HEK293 (cell line): ENCODE measurements at regions not wholly inside any gene's neighbourhood (a gene's known extent, or its start where the extent isn't known, plus 50 kb on each side); places are given as distances from the start of the nearest gene placed in this dataset.
A peak's percentile ranks its signal among the peaks of the same experiment; 100 is the strongest.

ENCODE experiments used
- BCL11B ChIP-seq: fragments of 450-650 bp; formaldehyde crosslinking; IDR thresholded peaks from 2 replicates; pipeline ENCODE4 v1.5.1; 2016; ENCODE audit warnings: low read depth, missing biosample characterization, missing genetic modification characterization
- GLI2 ChIP-seq: fragments of 450-650 bp; formaldehyde crosslinking; IDR thresholded peaks from 2 replicates; pipeline ENCODE4; 2017; ENCODE audit warnings: missing biosample characterization, missing genetic modification characterization, low read depth, borderline replicate concordance
- KLF7 ChIP-seq: fragments of 450-650 bp; formaldehyde crosslinking; IDR thresholded peaks from 2 replicates; pipeline ENCODE4 v1.5.1; 2016; ENCODE audit warnings: missing biosample characterization, missing genetic modification characterization, borderline replicate concordance
- KLF8 ChIP-seq: fragments of 450-650 bp; formaldehyde crosslinking; IDR thresholded peaks from 2 replicates; pipeline ENCODE4 v1.5.1; 2016; ENCODE audit warnings: missing biosample characterization, missing genetic modification characterization
- KLF9 ChIP-seq: fragments of 450-650 bp; formaldehyde crosslinking; IDR thresholded peaks from 2 replicates; pipeline ENCODE4 v1.5.1; 2016; ENCODE audit warnings: missing biosample characterization, missing genetic modification characterization, low read depth
- SCRT2 ChIP-seq: fragments of 450-650 bp; formaldehyde crosslinking; IDR thresholded peaks from 2 replicates; pipeline ENCODE4 v1.5.1; 2016; ENCODE audit warnings: missing biosample characterization, missing genetic modification characterization
- SP2 ChIP-seq: fragments of 450-650 bp; formaldehyde crosslinking; IDR thresholded peaks from 2 replicates; pipeline ENCODE4 v1.5.1; 2016; ENCODE audit warnings: missing biosample characterization, missing genetic modification characterization
- ZBTB44 ChIP-seq: fragments of 450-650 bp; IDR thresholded peaks from 2 replicates; pipeline ENCODE4 v1.5.1; 2018; ENCODE audit warnings: missing biosample characterization, mild to moderate bottlenecking, missing genetic modification characterization
- ZBTB7A ChIP-seq: fragments of 450-650 bp; formaldehyde crosslinking; IDR thresholded peaks from 2 replicates; pipeline ENCODE4 v1.5.1; 2016; ENCODE audit warnings: low read depth, missing biosample characterization, missing genetic modification characterization
- ZFP3 ChIP-seq: fragments of 450-650 bp; formaldehyde crosslinking; IDR thresholded peaks from 2 replicates; pipeline ENCODE4 v1.5.1; 2016; ENCODE audit warnings: low read depth, missing biosample characterization, missing genetic modification characterization
- ZNF138 ChIP-seq: fragments of 450-650 bp; formaldehyde crosslinking; IDR thresholded peaks from 2 replicates; pipeline ENCODE4 v1.5.1; 2016; ENCODE audit warnings: missing biosample characterization, missing genetic modification characterization, borderline replicate concordance
- ZNF16 ChIP-seq: fragments of 450-650 bp; formaldehyde crosslinking; IDR thresholded peaks from 2 replicates; pipeline ENCODE4 v1.5.1; 2016; ENCODE audit warnings: low read depth, missing biosample characterization, missing genetic modification characterization
- ZNF184 ChIP-seq: fragments of 450-650 bp; IDR thresholded peaks from 2 replicates; pipeline ENCODE4 v1.5.1; 2018; ENCODE audit warnings: missing biosample characterization, mild to moderate bottlenecking, missing genetic modification characterization
- ZNF248 ChIP-seq: fragments of 450-650 bp; formaldehyde crosslinking; IDR thresholded peaks from 2 replicates; pipeline ENCODE4 v1.5.1; 2017; ENCODE audit warnings: missing biosample characterization, missing genetic modification characterization
- ZNF26 ChIP-seq: fragments of 450-650 bp; formaldehyde crosslinking; IDR thresholded peaks from 2 replicates; pipeline ENCODE4 v1.5.1; 2016; ENCODE audit warnings: missing biosample characterization, missing genetic modification characterization
- ZNF350 ChIP-seq: fragments of 450-650 bp; formaldehyde crosslinking; IDR thresholded peaks from 2 replicates; pipeline ENCODE4 v1.5.0; 2017; ENCODE audit warnings: missing biosample characterization, mild to moderate bottlenecking, missing genetic modification characterization
- ZNF394 ChIP-seq: fragments of 450-650 bp; formaldehyde crosslinking; IDR thresholded peaks from 2 replicates; pipeline ENCODE4 v1.5.1; 2016; ENCODE audit warnings: missing biosample characterization, missing genetic modification characterization, mild to moderate bottlenecking, moderate library complexity, borderline replicate concordance
- ZNF488 ChIP-seq: fragments of 450-650 bp; formaldehyde crosslinking; IDR thresholded peaks from 2 replicates; pipeline ENCODE4 v1.5.1; 2016; ENCODE audit warnings: missing biosample characterization, missing genetic modification characterization
- ZNF510 ChIP-seq: fragments of 450-650 bp; formaldehyde crosslinking; IDR thresholded peaks from 2 replicates; pipeline ENCODE4 v1.5.1; 2018; ENCODE audit warnings: mild to moderate bottlenecking, missing genetic modification characterization, missing biosample characterization; ENCODE audit not compliant: insufficient replicate concordance
- ZNF529 ChIP-seq: fragments of 450-650 bp; formaldehyde crosslinking; IDR thresholded peaks from 2 replicates; pipeline ENCODE4 v1.5.1; 2017; ENCODE audit warnings: missing genetic modification characterization, missing biosample characterization; ENCODE audit not compliant: insufficient replicate concordance
- ZNF544 ChIP-seq: fragments of 450-650 bp; formaldehyde crosslinking; IDR thresholded peaks from 2 replicates; pipeline ENCODE4 v1.5.0; 2017; ENCODE audit warnings: missing biosample characterization, missing genetic modification characterization
- ZNF555 ChIP-seq: fragments of 450-650 bp; formaldehyde crosslinking; conservative IDR thresholded peaks from 2 replicates; pipeline ENCODE4 v1.5.1; 2017; ENCODE audit warnings: missing biosample characterization, mild to moderate bottlenecking, missing genetic modification characterization, inconsistent platforms
- ZNF561 ChIP-seq: fragments of 450-650 bp; IDR thresholded peaks from 2 replicates; pipeline ENCODE4 v1.5.1; 2018; ENCODE audit warnings: missing biosample characterization, missing genetic modification characterization, borderline replicate concordance
- ZNF600 ChIP-seq: fragments of 450-650 bp; formaldehyde crosslinking; IDR thresholded peaks from 2 replicates; pipeline ENCODE4 v1.5.1; 2016; ENCODE audit warnings: missing biosample characterization, missing genetic modification characterization
- ZNF639 ChIP-seq: fragments of 450-650 bp; formaldehyde crosslinking; IDR thresholded peaks from 2 replicates; pipeline ENCODE4 v1.5.1; 2016; ENCODE audit warnings: missing biosample characterization, missing genetic modification characterization
- ZNF645 ChIP-seq: fragments of 450-650 bp; formaldehyde crosslinking; IDR thresholded peaks from 2 replicates; pipeline ENCODE4; 2016; ENCODE audit warnings: missing biosample characterization, missing genetic modification characterization
- ZNF654 ChIP-seq: fragments of 450-650 bp; formaldehyde crosslinking; IDR thresholded peaks from 2 replicates; pipeline ENCODE4 v1.5.1; 2016; ENCODE audit warnings: low read depth, missing biosample characterization, missing genetic modification characterization
- ZNF658 ChIP-seq: fragments of 450-650 bp; formaldehyde crosslinking; IDR thresholded peaks from 2 replicates; pipeline ENCODE4; 2016; ENCODE audit warnings: missing biosample characterization, missing genetic modification characterization
- ZNF777 ChIP-seq: fragments of 450-650 bp; formaldehyde crosslinking; IDR thresholded peaks from 2 replicates; pipeline ENCODE4 v1.5.1; 2017; ENCODE audit warnings: missing biosample characterization, missing genetic modification characterization, borderline replicate concordance
- ZNF785 ChIP-seq: fragments of 450-650 bp; formaldehyde crosslinking; IDR thresholded peaks from 2 replicates; pipeline ENCODE4 v1.5.1; 2016; ENCODE audit warnings: missing biosample characterization, missing genetic modification characterization
- ZNF792 ChIP-seq: fragments of 450-650 bp; formaldehyde crosslinking; IDR thresholded peaks from 2 replicates; pipeline ENCODE4 v1.5.1; 2016; ENCODE audit warnings: missing biosample characterization, missing genetic modification characterization
- TF ChIP-seq, protein P1 (sequence below): fragments of 450-650 bp; formaldehyde crosslinking; IDR thresholded peaks from 2 replicates; pipeline ENCODE4 v1.5.1; 2016; ENCODE audit warnings: missing biosample characterization, missing genetic modification characterization

DNA sequence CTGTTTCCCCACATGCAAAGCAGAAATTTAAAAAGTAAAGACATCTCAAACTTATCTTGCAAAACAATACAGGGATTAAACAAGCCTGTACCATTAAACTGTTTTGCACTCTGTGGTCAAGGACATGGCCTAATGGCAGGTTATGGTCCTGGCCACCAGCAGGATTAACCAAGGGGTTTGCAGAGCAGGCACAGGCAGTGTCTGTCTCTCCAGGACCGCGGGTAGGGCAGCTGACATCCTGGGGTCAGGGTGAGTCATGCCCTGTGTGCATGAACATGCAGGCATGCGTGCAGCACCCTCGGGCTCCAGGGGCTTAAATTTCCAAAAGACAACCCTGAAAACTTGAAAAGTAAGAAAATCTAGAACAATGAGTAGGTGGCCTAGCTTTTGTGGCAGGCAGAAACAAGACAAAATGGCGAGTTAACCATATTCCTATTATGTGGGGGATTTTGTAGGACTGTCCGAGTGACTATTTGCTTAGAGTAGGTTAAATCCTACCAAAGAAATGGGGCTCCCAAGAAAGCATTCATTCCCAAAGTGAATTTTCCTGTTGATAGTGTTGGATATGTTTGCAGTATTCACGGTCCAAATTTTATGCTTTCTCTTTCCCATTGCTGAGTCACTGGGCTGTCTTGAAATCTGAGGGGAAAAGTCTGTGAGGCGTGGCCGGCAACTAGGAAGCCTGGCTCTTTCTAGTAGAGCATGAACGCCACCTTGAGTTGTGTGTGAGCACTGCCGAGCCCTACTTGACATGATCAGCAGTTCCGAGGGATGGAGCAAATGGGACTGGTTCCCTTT lies 158.4 kb upstream of the FAM20A start (continued):
- no peak for TF ChIP-seq ZNF561 (tag by site-specific recombination)
- TF ChIP-seq ZNF184: no peak
- no peak for TF ChIP-seq ZNF16
- TF ChIP-seq GLI2: no peak
- TF ChIP-seq ZNF600 (tag by site-specific recombination): peak; percentile 69; the same call in 1 of the 2 replicates
- TF ChIP-seq SCRT2 (tag by site-specific recombination): no peak
- no peak for TF ChIP-seq KLF8 (tag by site-specific recombination)
- no peak for TF ChIP-seq ZNF645 (tag by site-specific recombination)
- no peak for TF ChIP-seq ZNF488
- no peak for TF ChIP-seq ZNF658
- TF ChIP-seq ZNF555 (tag by site-specific recombination): no peak
- 0 out of 2 replicates have a peak, but pooled peaks have one; percentile 41 for TF ChIP-seq KLF7 (tag by site-specific recombination)
- no peak for TF ChIP-seq ZNF792 (tag by site-specific recombination)
- no peak for TF ChIP-seq ZNF639
- peak; percentile 93 for TF ChIP-seq ZNF654
- TF ChIP-seq KLF9 (tag by site-specific recombination): 0 out of 2 replicates have a peak, but pooled peaks have one; percentile 63
- TF ChIP-seq ZNF394: peak; percentile 36; the same call in 1 of the 2 replicates
- TF ChIP-seq ZNF248 (tag by site-specific recombination): no peak
- TF ChIP-seq ZFP3 (tag by site-specific recombination): no peak
- peak; percentile 9 for TF ChIP-seq ZNF510 (tag by site-specific recombination)
- no peak for TF ChIP-seq BCL11B
- peak; percentile 80 for TF ChIP-seq ZBTB44 (tag by site-specific recombination)
- TF ChIP-seq ZNF777: no peak
- TF ChIP-seq ZNF529 (tag by site-specific recombination): no peak
- TF ChIP-seq ZNF138 (tag by site-specific recombination): no peak
- TF ChIP-seq ZNF785 (tag by site-specific recombination): no peak
- TF ChIP-seq, protein P1, sequence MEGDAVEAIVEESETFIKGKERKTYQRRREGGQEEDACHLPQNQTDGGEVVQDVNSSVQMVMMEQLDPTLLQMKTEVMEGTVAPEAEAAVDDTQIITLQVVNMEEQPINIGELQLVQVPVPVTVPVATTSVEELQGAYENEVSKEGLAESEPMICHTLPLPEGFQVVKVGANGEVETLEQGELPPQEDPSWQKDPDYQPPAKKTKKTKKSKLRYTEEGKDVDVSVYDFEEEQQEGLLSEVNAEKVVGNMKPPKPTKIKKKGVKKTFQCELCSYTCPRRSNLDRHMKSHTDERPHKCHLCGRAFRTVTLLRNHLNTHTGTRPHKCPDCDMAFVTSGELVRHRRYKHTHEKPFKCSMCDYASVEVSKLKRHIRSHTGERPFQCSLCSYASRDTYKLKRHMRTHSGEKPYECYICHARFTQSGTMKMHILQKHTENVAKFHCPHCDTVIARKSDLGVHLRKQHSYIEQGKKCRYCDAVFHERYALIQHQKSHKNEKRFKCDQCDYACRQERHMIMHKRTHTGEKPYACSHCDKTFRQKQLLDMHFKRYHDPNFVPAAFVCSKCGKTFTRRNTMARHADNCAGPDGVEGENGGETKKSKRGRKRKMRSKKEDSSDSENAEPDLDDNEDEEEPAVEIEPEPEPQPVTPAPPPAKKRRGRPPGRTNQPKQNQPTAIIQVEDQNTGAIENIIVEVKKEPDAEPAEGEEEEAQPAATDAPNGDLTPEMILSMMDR (tag by site-specific recombination): peak; percentile 69; the same call in 1 of the 2 replicates
- no peak for TF ChIP-seq ZBTB7A (tag by site-specific recombination)
- TF ChIP-seq SP2 (tag by site-specific recombination): no peak
- TF ChIP-seq ZNF544 (tag by site-specific recombination): no peak
- no peak for TF ChIP-seq ZNF350
- no peak for TF ChIP-seq ZNF26 (tag by site-specific recombination)
